SK-N-SH (cell line): ENCODE measurements at regions not wholly inside any gene's neighbourhood (a gene's known extent, or its start where the extent isn't known, plus 50 kb on each side); places are given as distances from the start of the nearest gene placed in this dataset.

ENCODE experiments used
- EP300 ChIP-seq, 2 experiments: IDR thresholded peaks; 2 replicates each; pipeline versions ENCODE4 v1.4.0 to v1.6.1; 2012; ENCODE audit warnings: borderline replicate concordance in 1 of 2, low read depth in 1 of 2, low read length in 1 of 2
- FOXM1 ChIP-seq: IDR thresholded peaks from 2 replicates; pipeline ENCODE4 v1.4.0; 2012; ENCODE audit warnings: low read depth, mild to moderate bottlenecking
- MEF2A ChIP-seq: IDR thresholded peaks from 2 replicates; pipeline ENCODE4 v1.4.0; 2012; ENCODE audit warnings: low read depth, borderline replicate concordance
- RAD21 ChIP-seq: IDR thresholded peaks from 2 replicates; pipeline ENCODE4 v1.6.1; 2012; ENCODE audit warnings: mild to moderate bottlenecking, low read length
- SIN3A ChIP-seq: IDR thresholded peaks from 2 replicates; pipeline ENCODE4 v1.6.1; 2012; ENCODE audit warnings: low read depth, mild to moderate bottlenecking, low read length, moderate library complexity, borderline replicate concordance
- TAF1 ChIP-seq: IDR thresholded peaks from 2 replicates; pipeline ENCODE4 v1.6.1; 2012; ENCODE audit warnings: low read depth, mild to moderate bottlenecking, low read length, moderate library complexity, borderline replicate concordance
- YY1 ChIP-seq: IDR thresholded peaks from 2 replicates; pipeline ENCODE4 v1.4.0; 2012; ENCODE audit warnings: low read depth, mild to moderate bottlenecking
- TF ChIP-seq, protein P1 (sequence below): fragments of 200-600 bp; sonication (generic); IDR thresholded peaks from 2 replicates; pipeline ENCODE4 v1.6.1; 2017; ENCODE audit warnings: antibody characterized with exemption, mild to moderate bottlenecking, moderate library complexity
- TF ChIP-seq, protein P2 (sequence below): IDR thresholded peaks from 2 replicates; pipeline ENCODE4; 2012

- TF ChIP-seq, protein P1, sequence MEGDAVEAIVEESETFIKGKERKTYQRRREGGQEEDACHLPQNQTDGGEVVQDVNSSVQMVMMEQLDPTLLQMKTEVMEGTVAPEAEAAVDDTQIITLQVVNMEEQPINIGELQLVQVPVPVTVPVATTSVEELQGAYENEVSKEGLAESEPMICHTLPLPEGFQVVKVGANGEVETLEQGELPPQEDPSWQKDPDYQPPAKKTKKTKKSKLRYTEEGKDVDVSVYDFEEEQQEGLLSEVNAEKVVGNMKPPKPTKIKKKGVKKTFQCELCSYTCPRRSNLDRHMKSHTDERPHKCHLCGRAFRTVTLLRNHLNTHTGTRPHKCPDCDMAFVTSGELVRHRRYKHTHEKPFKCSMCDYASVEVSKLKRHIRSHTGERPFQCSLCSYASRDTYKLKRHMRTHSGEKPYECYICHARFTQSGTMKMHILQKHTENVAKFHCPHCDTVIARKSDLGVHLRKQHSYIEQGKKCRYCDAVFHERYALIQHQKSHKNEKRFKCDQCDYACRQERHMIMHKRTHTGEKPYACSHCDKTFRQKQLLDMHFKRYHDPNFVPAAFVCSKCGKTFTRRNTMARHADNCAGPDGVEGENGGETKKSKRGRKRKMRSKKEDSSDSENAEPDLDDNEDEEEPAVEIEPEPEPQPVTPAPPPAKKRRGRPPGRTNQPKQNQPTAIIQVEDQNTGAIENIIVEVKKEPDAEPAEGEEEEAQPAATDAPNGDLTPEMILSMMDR = no peak
- TF ChIP-seq, protein P2, sequence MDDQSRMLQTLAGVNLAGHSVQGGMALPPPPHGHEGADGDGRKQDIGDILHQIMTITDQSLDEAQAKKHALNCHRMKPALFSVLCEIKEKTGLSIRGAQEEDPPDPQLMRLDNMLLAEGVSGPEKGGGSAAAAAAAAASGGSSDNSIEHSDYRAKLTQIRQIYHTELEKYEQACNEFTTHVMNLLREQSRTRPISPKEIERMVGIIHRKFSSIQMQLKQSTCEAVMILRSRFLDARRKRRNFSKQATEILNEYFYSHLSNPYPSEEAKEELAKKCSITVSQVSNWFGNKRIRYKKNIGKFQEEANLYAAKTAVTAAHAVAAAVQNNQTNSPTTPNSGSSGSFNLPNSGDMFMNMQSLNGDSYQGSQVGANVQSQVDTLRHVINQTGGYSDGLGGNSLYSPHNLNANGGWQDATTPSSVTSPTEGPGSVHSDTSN = no peak
- no peak for TF ChIP-seq FOXM1
- no peak for TF ChIP-seq RAD21
- TF ChIP-seq TAF1 = no peak
- peak in 1 of 2 experiments; percentile 66; a peak in 1 of 4 replicates for TF ChIP-seq EP300 (IDR thresholded peaks at IDR 0.05; ENCODE audit: borderline replicate concordance in 1 of 2, low read depth in 1 of 2, low read length in 1 of 2)
- no peak for TF ChIP-seq YY1
- TF ChIP-seq SIN3A = no peak
- no peak for TF ChIP-seq MEF2A
These were observed 354.0 kb upstream of the API5 start for GRCh38 chr11:42957831-42958230.
